ENCODE measurements at regions not wholly inside any gene's neighbourhood (a gene's known extent, or its start where the extent isn't known, plus 50 kb on each side); places are given as distances from the start of the nearest gene placed in this dataset.

DNA sequence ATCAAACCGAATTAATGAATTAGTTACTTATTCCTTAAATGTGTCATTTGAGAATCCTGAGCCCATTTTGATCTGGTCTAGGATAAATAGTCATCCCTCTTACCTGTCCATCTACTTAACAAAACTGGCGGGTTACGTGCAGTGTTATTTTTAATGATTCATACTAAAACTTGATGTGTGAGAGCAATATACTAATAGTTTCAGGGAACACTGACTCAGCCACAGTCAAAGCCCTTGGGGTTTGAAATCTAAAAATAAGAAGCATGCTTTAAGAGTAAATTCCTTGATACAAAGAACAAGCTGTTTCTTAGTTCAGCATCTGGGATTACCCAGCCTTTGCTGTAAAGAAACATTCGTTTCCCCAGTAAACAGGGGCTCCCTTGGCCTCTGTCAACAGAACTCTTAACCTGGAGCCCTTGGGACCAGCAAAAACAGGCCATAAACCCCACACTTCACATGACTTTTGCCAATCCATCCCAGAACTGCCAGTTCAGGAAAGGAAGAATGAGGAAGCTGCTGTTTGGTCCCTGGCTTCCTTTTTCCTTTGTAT lies 370.6 kb upstream of the IGFBP3 start:
- CTCF ChIA-PET = interaction anchor here (0.6 to 1.1 kb wide), 2 partner anchors 25 to 43 kb away, joined by 3 to 5 read pairs; no protein-coding TSS in a partner anchor

GRCh38 chr7:46291050-46291438 lies 370.0 kb upstream of the IGFBP3 start:
- Mint-ChIP-seq H3K4me3 (ENCODE audit: unreplicated experiment) (peak overlapping the region; percentile 41), H3K27me3 (ENCODE audit: insufficient read depth, unreplicated experiment) (no peaks in the 10 kb centered on the region), H3K4me1 (ENCODE audit: insufficient read depth, unreplicated experiment) (peaks cover 41% of the 10 kb centered on the region), H3K9me3 (ENCODE audit: unreplicated experiment) (no peaks in the 10 kb centered on the region), H3K27ac (ENCODE audit: low read depth, unreplicated experiment) (peak overlapping the region; percentile 90), H3K36me3 (ENCODE audit: insufficient read depth, unreplicated experiment) (no peaks in the 10 kb centered on the region)
- ChIA-PET CTCF (no interaction called here), POLR2A (interaction anchor here (0.6 to 3.1 kb wide), 8 partner anchors 14 to 313 kb away, joined by 3 to 15 read pairs (median 4); no protein-coding TSS in a partner anchor)
- intact Hi-C loops (cut with micrococcal nuclease) = no loop called here
- TF ChIP-seq, protein P1, sequence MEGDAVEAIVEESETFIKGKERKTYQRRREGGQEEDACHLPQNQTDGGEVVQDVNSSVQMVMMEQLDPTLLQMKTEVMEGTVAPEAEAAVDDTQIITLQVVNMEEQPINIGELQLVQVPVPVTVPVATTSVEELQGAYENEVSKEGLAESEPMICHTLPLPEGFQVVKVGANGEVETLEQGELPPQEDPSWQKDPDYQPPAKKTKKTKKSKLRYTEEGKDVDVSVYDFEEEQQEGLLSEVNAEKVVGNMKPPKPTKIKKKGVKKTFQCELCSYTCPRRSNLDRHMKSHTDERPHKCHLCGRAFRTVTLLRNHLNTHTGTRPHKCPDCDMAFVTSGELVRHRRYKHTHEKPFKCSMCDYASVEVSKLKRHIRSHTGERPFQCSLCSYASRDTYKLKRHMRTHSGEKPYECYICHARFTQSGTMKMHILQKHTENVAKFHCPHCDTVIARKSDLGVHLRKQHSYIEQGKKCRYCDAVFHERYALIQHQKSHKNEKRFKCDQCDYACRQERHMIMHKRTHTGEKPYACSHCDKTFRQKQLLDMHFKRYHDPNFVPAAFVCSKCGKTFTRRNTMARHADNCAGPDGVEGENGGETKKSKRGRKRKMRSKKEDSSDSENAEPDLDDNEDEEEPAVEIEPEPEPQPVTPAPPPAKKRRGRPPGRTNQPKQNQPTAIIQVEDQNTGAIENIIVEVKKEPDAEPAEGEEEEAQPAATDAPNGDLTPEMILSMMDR (IDR thresholded peaks at IDR 0.05; ENCODE audit: unreplicated experiment) = no peak
- DNase-seq (ENCODE audit: unreplicated experiment) = peak; percentile 85
- no TSS peak for BruUV-seq (replicated peaks)

More for the DNA sequence above, 370.6 kb upstream of the IGFBP3 start:
- peak; percentile 82 for DNase-seq (ENCODE audit: unreplicated experiment)
- Mint-ChIP-seq H3K4me3 (ENCODE audit: unreplicated experiment) (peak overlapping the region; percentile 41), H3K27ac (ENCODE audit: low read depth, unreplicated experiment) (peak overlapping the region; percentile 90), H3K36me3 (ENCODE audit: insufficient read depth, unreplicated experiment) (no peaks in the 10 kb centered on the region), H3K4me1 (ENCODE audit: insufficient read depth, unreplicated experiment) (peaks cover 35% of the 10 kb centered on the region), H3K27me3 (ENCODE audit: insufficient read depth, unreplicated experiment) (no peaks in the 10 kb centered on the region), H3K9me3 (ENCODE audit: unreplicated experiment) (no peaks in the 10 kb centered on the region)
- no TSS peak for BruUV-seq (replicated peaks)
- TF ChIP-seq, protein P1 (IDR thresholded peaks at IDR 0.05; ENCODE audit: unreplicated experiment) = no peak
- intact Hi-C loops (cut with micrococcal nuclease) = no loop called here
- POLR2A ChIA-PET = interaction anchor here (0.6 to 3.1 kb wide), 14 partner anchors 10 to 642 kb away, joined by 3 to 15 read pairs (median 4); no protein-coding TSS in a partner anchor

- peak overlapping the region; percentile 90 for H3K27ac Mint-ChIP-seq (ENCODE audit: low read depth, unreplicated experiment)
- intact Hi-C loops (cut with micrococcal nuclease) = no loop called here
- peak overlapping the region; percentile 41 for H3K4me3 Mint-ChIP-seq (ENCODE audit: unreplicated experiment)
- POLR2A ChIA-PET = interaction anchor here (0.9 to 3.1 kb wide), 7 partner anchors 14 to 312 kb away, joined by 3 to 15 read pairs (median 4); no protein-coding TSS in a partner anchor
- no TSS peak for BruUV-seq (replicated peaks)
- CTCF ChIA-PET = no interaction called here
- H3K27me3 Mint-ChIP-seq (ENCODE audit: insufficient read depth, unreplicated experiment) = no peaks in the 10 kb centered on the region
- peak; percentile 1 for DNase-seq (ENCODE audit: unreplicated experiment)
- H3K4me1 Mint-ChIP-seq (ENCODE audit: insufficient read depth, unreplicated experiment) = peaks cover 41% of the 10 kb centered on the region
- TF ChIP-seq, protein P1 (IDR thresholded peaks at IDR 0.05; ENCODE audit: unreplicated experiment) = no peak
- no peaks in the 10 kb centered on the region for H3K9me3 Mint-ChIP-seq (ENCODE audit: unreplicated experiment)
- H3K36me3 Mint-ChIP-seq (ENCODE audit: insufficient read depth, unreplicated experiment) = no peaks in the 10 kb centered on the region
These were observed 369.4 kb upstream of the IGFBP3 start for GRCh38 chr7:46290374-46291049.

- TF ChIP-seq, protein P1 (IDR thresholded peaks at IDR 0.05; ENCODE audit: unreplicated experiment) = no peak
- CTCF ChIA-PET = interaction anchor here (0.6 to 1.2 kb wide), 4 partner anchors 23 to 880 kb away, joined by 3 to 4 read pairs (median 3); no protein-coding TSS in a partner anchor
- Mint-ChIP-seq H3K9me3 (ENCODE audit: unreplicated experiment) (no peaks in the 10 kb centered on the region), H3K36me3 (ENCODE audit: insufficient read depth, unreplicated experiment) (no peaks in the 10 kb centered on the region), H3K4me3 (ENCODE audit: unreplicated experiment) (no peak overlapping the region), H3K27ac (ENCODE audit: low read depth, unreplicated experiment) (no peak overlapping the region), H3K4me1 (ENCODE audit: insufficient read depth, unreplicated experiment) (peaks cover 35% of the 10 kb centered on the region), H3K27me3 (ENCODE audit: insufficient read depth, unreplicated experiment) (no peaks in the 10 kb centered on the region)
- no peak for DNase-seq (ENCODE audit: unreplicated experiment)
- intact Hi-C loops (cut with micrococcal nuclease) = no loop called here
- no TSS peak for BruUV-seq (replicated peaks)
- POLR2A ChIA-PET = interaction anchor here (0.7 kb wide), 2 partner anchors 11 to 68 kb away, joined by 3 read pairs; no protein-coding TSS in a partner anchor
These were observed 367.8 kb upstream of the IGFBP3 start for GRCh38 chr7:46288861-46289260.
